ENCODE measurements at regions not wholly inside any gene's neighbourhood (a gene's known extent, or its start where the extent isn't known, plus 50 kb on each side); places are given as distances from the start of the nearest gene placed in this dataset.

- DNase-seq (ENCODE audit: low read depth in 2 of 3, low spot score in 2 of 3): no peak
Observed at GRCh38 chr10:4214908-4215307, 429.9 kb upstream of the KLF6 start.

GRCh38 chr10:4213441-4213840 is 428.4 kb upstream of the KLF6 start:
- no peak for DNase-seq (ENCODE audit: low read depth in 2 of 3, low spot score in 2 of 3)

DNA sequence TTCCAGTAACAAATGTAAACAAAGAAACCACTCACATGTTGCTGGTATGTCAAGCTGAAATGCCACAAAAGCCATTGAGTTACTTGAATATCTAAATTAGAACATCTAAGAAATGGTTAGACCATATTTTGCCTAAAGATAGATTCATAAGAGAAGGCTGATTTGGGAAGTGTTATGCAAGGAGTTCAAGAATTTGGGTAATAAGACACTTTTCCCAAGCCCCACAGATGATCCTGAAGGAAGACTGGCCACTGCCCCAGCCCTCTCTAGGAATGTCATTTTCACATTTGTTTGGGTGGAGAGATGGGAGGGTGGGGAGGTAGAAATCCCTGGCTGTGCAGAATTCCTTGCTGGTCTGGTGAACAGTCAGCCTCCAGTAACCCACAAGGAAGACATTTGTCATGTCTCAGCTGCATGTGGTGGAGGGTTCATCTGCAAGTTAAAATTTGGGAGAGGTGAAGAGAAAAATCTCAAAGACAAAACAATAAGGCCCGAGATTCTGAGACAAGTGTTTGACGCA is 427.2 kb upstream of the KLF6 start:
- DNase-seq (ENCODE audit: low read depth in 2 of 3, low spot score in 2 of 3): no peak

GRCh38 chr10:4208499-4208898 is 423.5 kb upstream of the KLF6 start:
- DNase-seq (ENCODE audit: low read depth in 2 of 3, low spot score in 2 of 3): no peak

- DNase-seq (ENCODE audit: low read depth in 2 of 3, low spot score in 2 of 3): no peak
Observed at GRCh38 chr10:4205113-4205512, 420.1 kb upstream of the KLF6 start.

GRCh38 chr10:4202938-4203337 is 417.9 kb upstream of the KLF6 start:
- DNase-seq (ENCODE audit: low read depth in 2 of 3, low spot score in 2 of 3): no peak

- DNase-seq (ENCODE audit: low read depth in 2 of 3, low spot score in 2 of 3): no peak
Observed at GRCh38 chr10:4201866-4202825, 417.1 kb upstream of the KLF6 start.

DNA sequence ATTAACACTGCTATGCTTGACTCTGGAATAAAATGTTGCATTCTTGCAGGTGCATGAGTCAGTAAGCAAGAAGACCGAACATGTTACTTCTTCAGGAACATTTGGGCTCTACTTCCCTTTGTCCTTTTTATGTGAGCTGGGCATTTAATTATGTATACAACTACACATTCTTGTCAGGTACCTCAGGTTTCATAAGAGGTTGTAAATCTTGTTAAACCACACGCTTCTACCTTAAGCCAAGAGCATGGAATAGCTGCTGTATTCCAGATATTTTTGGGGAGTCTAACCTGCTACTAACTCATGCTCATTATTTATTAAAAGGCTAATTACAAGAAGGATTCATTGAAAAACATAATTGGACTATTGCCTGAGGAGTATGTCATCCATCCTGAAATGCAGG is 414.2 kb upstream of the KLF6 start:
- DNase-seq (ENCODE audit: low read depth in 2 of 3, low spot score in 2 of 3): no peak

- DNase-seq (ENCODE audit: low read depth in 2 of 3, low spot score in 2 of 3): no peak
Observed at GRCh38 chr10:4198216-4198615, 413.2 kb upstream of the KLF6 start.

- no peak for DNase-seq (ENCODE audit: low read depth in 2 of 3, low spot score in 2 of 3)
Observed at GRCh38 chr10:4197676-4198075, 412.7 kb upstream of the KLF6 start.

DNA sequence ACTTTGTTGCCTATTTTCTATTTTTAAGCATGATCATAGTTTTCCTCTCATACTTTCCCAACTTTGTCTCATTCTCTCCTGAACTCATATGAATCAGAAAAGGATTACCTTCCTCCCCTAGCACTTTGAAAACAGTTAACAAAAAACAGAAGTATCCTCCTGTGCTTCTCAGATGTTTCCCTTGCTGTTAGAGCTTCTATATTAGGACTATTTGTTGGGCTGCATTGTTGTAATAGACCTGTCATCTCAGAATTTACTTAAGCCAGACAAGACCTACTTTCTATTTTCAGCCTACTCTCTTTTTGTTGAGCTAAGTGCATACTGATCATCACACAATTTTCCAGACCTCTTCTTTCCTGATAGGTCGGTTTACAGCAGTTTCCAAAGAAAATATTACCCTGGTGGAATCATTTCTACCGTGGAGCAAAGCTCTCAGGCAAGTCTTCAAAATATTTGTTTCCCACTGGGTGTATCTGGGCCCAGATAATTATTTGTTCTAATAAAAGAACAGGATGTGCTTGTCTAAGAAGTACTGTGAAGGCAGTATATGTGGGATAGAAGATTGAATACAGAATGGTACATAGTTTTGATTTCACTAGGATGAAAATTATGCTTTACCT is 411.9 kb upstream of the KLF6 start:
- DNase-seq (ENCODE audit: low read depth in 2 of 3, low spot score in 2 of 3): no peak

DNA sequence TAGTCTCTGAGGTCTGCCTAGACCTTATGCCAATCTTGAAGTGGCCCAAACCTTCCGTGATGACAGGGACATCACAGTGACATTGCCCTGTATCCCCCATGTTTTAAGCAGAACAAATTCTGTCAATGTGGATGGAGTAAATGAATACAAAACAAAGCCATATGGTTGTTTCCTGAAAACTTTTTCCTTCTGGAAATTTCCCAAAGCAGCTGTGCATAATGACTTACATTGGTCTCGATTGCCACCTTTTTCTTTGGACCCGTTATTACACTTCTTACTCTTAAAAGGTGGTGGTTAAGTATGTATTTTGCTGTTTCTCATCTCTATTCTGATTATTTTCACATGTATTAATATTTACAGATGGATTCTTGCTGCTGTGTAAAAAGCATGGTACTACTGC is 411.2 kb upstream of the KLF6 start:
- no peak for DNase-seq (ENCODE audit: low read depth in 2 of 3, low spot score in 2 of 3)

DNA sequence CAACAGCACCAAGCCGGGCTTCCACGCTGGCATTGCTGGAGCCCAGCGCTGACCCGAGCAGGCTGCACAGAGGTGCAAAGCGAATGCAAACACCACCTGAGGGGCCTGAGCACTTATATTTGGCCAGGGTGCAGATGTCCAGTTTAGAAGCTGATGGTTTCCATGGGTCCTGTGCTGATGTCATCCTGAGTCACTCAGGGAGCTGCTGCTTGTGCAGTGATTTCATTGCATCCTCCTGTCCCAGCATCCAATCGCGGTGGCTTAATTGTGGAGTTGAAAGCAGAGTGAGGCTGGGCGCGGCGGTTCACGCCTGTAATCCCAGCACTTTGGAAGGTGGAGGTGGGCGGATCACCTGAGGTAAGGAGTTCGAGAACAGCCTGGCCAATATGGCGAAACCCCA is 410.2 kb upstream of the KLF6 start:
- DNase-seq (ENCODE audit: low read depth in 2 of 3, low spot score in 2 of 3): no peak

GRCh38 chr10:4194231-4194630 is 409.2 kb upstream of the KLF6 start:
- no peak for DNase-seq (ENCODE audit: low read depth in 2 of 3, low spot score in 2 of 3)

GRCh38 chr10:4191894-4192293 is 406.9 kb upstream of the KLF6 start:
- DNase-seq (ENCODE audit: low read depth in 2 of 3, low spot score in 2 of 3): no peak

- no peak for DNase-seq (ENCODE audit: low read depth in 2 of 3, low spot score in 2 of 3)
Observed at GRCh38 chr10:4191354-4191753, 406.3 kb upstream of the KLF6 start.

DNA sequence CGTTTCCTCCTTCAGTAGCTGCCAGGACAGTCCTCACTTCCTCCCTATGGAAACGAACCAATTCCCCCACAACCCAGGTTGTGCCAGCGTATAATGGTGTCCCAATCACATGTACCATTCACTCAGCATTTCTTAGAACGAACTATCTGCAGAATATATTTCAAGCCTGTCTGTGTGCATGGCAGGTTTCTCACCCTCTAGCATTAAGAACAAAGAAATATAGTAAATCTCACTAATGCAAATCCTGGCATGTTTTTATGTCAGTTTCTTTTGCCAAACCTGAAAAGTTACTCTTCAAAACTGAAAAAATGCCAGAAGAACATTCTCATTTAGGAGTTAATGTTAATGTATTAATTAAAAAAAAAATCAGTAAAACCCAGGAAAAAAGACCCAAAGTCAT is 405.9 kb upstream of the KLF6 start:
- no peak for DNase-seq (ENCODE audit: low read depth in 2 of 3, low spot score in 2 of 3)

GRCh38 chr10:4189281-4189680 is 404.3 kb upstream of the KLF6 start:
- DNase-seq (ENCODE audit: low read depth in 2 of 3, low spot score in 2 of 3): no peak

DNA sequence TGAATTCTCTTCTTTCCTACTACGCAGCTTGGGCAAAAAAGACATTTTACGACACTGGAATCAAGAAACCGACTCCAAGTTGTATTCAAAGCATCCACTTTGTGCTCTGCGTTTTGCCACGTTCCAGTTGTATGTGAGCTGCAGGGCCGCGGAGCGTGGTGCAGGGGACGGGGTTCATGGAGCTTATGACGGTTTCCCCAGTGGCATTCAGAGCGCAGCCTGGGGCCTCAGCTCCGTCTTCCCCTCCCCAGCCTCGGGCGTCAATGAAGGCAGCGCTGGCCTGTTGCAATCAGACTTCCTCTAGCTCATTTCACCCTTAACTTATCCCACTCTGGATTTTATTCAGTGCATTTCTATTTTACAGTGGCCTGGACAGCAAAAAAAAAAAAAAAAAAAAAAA is 403.4 kb upstream of the KLF6 start:
- no peak for DNase-seq (ENCODE audit: low read depth in 2 of 3, low spot score in 2 of 3)

GRCh38 chr10:4186849-4187540 is 402.0 kb upstream of the KLF6 start:
- no peak for DNase-seq (ENCODE audit: low read depth in 2 of 3, low spot score in 2 of 3)

DNA sequence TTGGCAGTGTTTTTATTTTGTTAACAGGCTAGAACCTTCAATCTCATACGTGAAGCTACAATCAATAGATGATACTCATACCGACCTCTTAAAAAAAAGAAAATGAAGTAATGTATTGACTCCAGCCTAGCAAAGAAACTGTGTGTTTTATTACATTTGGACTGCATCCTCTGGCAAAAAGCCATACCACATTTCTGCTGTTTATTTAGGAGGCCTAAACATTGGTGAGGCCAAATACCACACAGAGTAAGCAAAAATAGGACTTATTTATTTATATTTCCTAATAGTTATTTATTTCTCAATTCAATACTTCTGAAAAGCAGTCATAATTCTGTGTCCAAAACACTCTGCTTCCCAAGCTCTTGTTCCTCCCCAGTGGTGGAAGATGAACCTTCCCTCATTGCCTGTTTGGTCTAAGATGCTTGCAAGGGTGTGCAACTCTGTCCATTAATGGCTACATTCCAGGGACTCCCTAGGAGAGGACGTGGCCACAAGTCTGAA is 398.8 kb upstream of the KLF6 start:
- DNase-seq (ENCODE audit: low read depth in 2 of 3, low spot score in 2 of 3): no peak

GRCh38 chr10:4181621-4182049 is 396.6 kb upstream of the KLF6 start:
- DNase-seq (ENCODE audit: low read depth in 2 of 3, low spot score in 2 of 3): no peak

All from activated CD8-positive, alpha-beta memory T cell treated with anti-CD3 and anti-CD28 coated beads for 48 hours (primary cell).